ENCODE measurements at regions not wholly inside any gene's neighbourhood (a gene's known extent, or its start where the extent isn't known, plus 50 kb on each side); places are given as distances from the start of the nearest gene placed in this dataset.

DNA sequence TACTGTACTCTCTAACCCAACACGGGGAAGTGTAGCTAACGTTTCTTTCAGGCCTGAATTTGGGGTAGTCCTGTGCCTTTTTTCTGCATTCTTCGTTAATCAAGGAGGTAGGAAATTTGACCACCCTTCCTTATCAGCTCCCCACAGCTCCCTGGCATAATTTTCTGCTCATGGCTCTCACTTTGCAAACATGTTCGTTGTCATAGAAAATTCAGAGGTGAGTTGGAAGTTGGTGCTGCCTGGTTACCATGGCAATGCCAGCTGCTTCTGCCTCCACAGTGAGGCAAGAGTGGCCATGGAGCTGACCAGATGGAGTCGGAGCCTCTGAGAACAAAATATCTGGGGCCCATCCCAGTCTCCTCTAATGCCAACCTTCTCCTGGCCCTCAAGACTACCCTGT is 116.6 kb upstream of the BOD1 start:
- no peaks in the 10 kb centered on the region for H3K4me1 ChIP-seq (ENCODE audit: control insufficient read depth, insufficient read depth, low read length, unreplicated experiment)
- H3K4me3 ChIP-seq (ENCODE audit: low read depth, low read length) = no peak overlapping the region
- H3K36me3 ChIP-seq (ENCODE audit: insufficient read depth, low read length) = no peaks in the 10 kb centered on the region
- no peaks in the 10 kb centered on the region for H3K27me3 ChIP-seq (ENCODE audit: insufficient read depth, low read length)
- no peaks in the 10 kb centered on the region for H3K79me2 ChIP-seq (ENCODE audit: control insufficient read depth, insufficient read depth, low read length, unreplicated experiment)
- no peak overlapping the region for H3K27ac ChIP-seq (ENCODE audit: low read depth, low read length)
- H2AFZ ChIP-seq (ENCODE audit: low read length, unreplicated experiment) = no peak overlapping the region

DNA sequence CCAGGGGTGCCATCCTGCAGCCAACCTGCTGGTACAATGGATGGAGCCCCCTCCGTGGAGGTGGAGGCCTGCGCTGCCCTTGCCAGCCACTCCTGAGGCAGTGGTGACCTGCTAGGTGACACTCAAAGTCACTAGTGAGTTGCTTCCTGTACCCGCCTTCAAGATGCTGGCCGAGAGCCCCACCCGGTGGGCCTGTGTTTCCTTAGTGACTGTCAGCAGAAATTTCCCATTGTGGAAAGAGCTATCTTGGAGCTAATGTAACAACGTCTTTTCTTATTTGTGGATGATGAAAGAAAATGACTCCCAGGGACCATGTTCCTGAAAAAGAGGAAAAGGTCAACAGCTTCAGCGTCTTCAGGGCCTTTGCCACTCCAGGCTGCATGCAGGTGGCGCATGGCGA is 117.0 kb upstream of the BOD1 start:
- no peak overlapping the region for H2AFZ ChIP-seq (ENCODE audit: low read length, unreplicated experiment)
- no peaks in the 10 kb centered on the region for H3K4me1 ChIP-seq (ENCODE audit: control insufficient read depth, insufficient read depth, low read length, unreplicated experiment)
- H3K27me3 ChIP-seq (ENCODE audit: insufficient read depth, low read length) = no peaks in the 10 kb centered on the region
- H3K27ac ChIP-seq (ENCODE audit: low read depth, low read length) = no peak overlapping the region
- no peaks in the 10 kb centered on the region for H3K36me3 ChIP-seq (ENCODE audit: insufficient read depth, low read length)
- no peaks in the 10 kb centered on the region for H3K79me2 ChIP-seq (ENCODE audit: control insufficient read depth, insufficient read depth, low read length, unreplicated experiment)
- no peak overlapping the region for H3K4me3 ChIP-seq (ENCODE audit: low read depth, low read length)

DNA sequence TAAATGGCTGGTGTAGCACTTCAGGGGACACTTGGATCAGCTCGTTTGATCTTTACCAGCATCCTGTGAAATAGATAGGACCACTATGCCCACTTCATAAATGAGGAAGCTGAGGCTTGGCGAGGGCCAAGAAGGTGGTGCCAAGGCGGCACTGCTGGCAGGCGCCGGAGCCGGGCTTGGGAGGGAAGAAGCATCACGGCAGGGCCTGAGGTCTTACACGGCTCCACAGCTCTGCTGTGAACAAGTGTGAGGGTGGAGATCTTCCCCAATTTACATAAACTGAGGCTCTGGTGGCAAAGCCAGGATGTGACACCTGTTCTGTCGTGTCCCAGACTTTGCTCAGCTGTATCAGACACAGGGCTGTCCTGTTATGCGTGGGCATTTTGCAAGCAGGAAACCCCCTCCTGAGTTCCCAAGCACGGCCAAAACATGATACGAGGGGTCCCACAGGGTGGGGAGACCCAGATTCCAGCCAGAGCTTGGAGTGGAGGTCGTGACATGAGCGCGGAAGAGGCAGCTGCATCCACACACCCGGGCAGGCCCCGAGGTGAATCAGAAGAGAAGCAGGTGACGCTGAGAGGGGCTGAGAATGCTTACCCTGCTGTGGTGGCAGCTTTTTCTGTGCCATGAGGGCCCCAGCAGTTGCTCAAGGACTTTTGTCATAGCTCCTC is 117.5 kb upstream of the BOD1 start:
- Histone ChIP-seq H3K27ac (ENCODE audit: low read depth, low read length) (no peak overlapping the region), H3K36me3 (ENCODE audit: insufficient read depth, low read length) (no peaks in the 10 kb centered on the region), H3K4me1 (ENCODE audit: control insufficient read depth, insufficient read depth, low read length, unreplicated experiment) (no peaks in the 10 kb centered on the region), H3K79me2 (ENCODE audit: control insufficient read depth, insufficient read depth, low read length, unreplicated experiment) (no peaks in the 10 kb centered on the region), H2AFZ (ENCODE audit: low read length, unreplicated experiment) (no peak overlapping the region), H3K4me3 (ENCODE audit: low read depth, low read length) (no peak overlapping the region), H3K27me3 (ENCODE audit: insufficient read depth, low read length) (no peaks in the 10 kb centered on the region)

DNA sequence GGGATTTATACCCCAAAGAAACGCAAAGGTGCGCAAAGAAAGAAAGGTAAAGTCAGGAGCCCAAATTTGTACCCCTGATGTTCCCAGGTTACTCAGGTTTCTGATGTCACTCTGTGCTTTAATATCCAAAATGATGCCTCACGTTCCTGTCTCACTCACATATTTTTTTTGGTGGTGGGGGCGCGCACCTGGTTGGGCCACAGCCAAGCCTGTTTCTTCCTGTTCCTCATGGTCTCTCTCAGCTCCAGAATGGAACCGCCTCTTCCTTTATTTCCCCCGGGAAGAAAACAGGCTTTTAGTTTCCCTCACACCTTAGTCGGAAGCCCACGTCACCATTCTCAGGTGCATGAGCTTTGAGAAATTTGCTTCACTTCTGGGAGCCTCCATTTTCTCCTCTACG is 118.3 kb upstream of the BOD1 start:
- no peaks in the 10 kb centered on the region for H3K4me1 ChIP-seq (ENCODE audit: control insufficient read depth, insufficient read depth, low read length, unreplicated experiment)
- H3K27me3 ChIP-seq (ENCODE audit: insufficient read depth, low read length) = no peaks in the 10 kb centered on the region
- H3K79me2 ChIP-seq (ENCODE audit: control insufficient read depth, insufficient read depth, low read length, unreplicated experiment) = no peaks in the 10 kb centered on the region
- H2AFZ ChIP-seq (ENCODE audit: low read length, unreplicated experiment) = no peak overlapping the region
- H3K27ac ChIP-seq (ENCODE audit: low read depth, low read length) = no peak overlapping the region
- no peaks in the 10 kb centered on the region for H3K36me3 ChIP-seq (ENCODE audit: insufficient read depth, low read length)
- H3K4me3 ChIP-seq (ENCODE audit: low read depth, low read length) = no peak overlapping the region

DNA sequence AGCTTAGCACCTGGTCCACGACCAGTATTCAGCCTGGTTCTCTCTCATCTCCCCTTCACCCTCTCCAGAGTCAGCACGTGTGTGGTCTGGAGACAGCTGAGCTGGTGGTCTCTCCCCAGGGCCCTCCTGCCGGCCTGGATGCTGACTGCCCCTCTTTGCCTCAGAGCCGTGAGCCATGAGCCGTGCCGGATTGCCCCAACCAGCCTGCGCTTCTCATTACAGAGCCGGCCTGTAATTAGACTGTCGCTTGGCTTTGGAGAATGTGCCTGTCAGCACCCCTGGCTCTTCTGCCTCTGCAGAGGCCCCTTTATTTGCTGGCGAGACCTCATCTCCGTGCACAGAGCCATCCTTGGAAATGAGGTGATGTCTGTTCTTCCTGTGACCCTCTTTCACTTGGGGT is 118.7 kb upstream of the BOD1 start:
- Histone ChIP-seq H3K27ac (ENCODE audit: low read depth, low read length) (no peak overlapping the region), H3K4me3 (ENCODE audit: low read depth, low read length) (no peak overlapping the region), H3K4me1 (ENCODE audit: control insufficient read depth, insufficient read depth, low read length, unreplicated experiment) (no peaks in the 10 kb centered on the region), H3K36me3 (ENCODE audit: insufficient read depth, low read length) (no peaks in the 10 kb centered on the region), H2AFZ (ENCODE audit: low read length, unreplicated experiment) (no peak overlapping the region), H3K27me3 (ENCODE audit: insufficient read depth, low read length) (no peaks in the 10 kb centered on the region), H3K79me2 (ENCODE audit: control insufficient read depth, insufficient read depth, low read length, unreplicated experiment) (no peaks in the 10 kb centered on the region)

DNA sequence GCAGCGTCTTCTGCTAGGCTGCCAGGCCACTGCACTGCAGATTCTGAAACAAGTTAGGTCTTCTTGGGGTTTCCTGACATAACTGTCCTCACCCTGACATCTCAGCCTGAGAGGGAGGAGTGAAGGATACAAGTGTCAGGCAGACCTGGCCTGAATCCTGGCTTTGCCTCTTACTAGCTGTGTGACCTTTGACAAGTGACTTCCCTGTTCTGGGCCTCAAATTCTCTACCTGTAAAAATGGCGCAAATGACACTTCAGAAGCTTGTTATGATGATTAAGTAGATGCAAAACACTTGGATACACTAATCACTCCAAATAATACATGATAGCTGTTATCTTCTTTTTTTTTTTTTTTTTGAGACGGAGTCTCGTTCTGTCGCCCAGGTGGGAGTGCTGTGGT is 119.2 kb upstream of the BOD1 start:
- H2AFZ ChIP-seq (ENCODE audit: low read length, unreplicated experiment) = no peak overlapping the region

DNA sequence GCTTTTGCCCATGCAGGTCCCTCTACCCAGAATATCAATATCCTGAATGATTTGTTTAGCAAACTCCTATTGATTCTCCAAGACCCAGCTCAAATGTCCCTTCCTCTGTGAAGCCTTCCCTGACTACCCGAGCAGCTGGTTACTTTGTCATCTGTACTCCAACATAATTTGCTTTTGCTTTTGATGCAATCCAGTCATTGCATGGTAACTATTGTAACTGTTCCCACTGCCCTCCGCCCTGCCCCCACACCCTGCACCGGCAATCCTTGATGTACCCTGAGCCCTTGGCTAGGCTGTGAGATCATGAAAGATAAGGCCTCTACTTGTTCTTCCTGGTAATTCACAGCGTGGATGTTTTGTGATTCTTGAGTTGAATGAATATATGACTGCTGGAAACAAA is 119.9 kb upstream of the BOD1 start:
- H3K27ac ChIP-seq (ENCODE audit: low read depth, low read length) = no peak overlapping the region
- H3K27me3 ChIP-seq (ENCODE audit: insufficient read depth, low read length) = no peaks in the 10 kb centered on the region
- H2AFZ ChIP-seq (ENCODE audit: low read length, unreplicated experiment) = no peak overlapping the region
- no peaks in the 10 kb centered on the region for H3K4me1 ChIP-seq (ENCODE audit: control insufficient read depth, insufficient read depth, low read length, unreplicated experiment)
- H3K36me3 ChIP-seq (ENCODE audit: insufficient read depth, low read length) = no peaks in the 10 kb centered on the region
- no peaks in the 10 kb centered on the region for H3K79me2 ChIP-seq (ENCODE audit: control insufficient read depth, insufficient read depth, low read length, unreplicated experiment)
- H3K4me3 ChIP-seq (ENCODE audit: low read depth, low read length) = no peak overlapping the region

More for the DNA sequence above, 119.2 kb upstream of the BOD1 start:
- Histone ChIP-seq H3K36me3 (ENCODE audit: insufficient read depth, low read length) (no peaks in the 10 kb centered on the region), H3K4me1 (ENCODE audit: control insufficient read depth, insufficient read depth, low read length, unreplicated experiment) (no peaks in the 10 kb centered on the region), H3K27ac (ENCODE audit: low read depth, low read length) (no peak overlapping the region), H3K4me3 (ENCODE audit: low read depth, low read length) (no peak overlapping the region), H3K27me3 (ENCODE audit: insufficient read depth, low read length) (no peaks in the 10 kb centered on the region), H3K79me2 (ENCODE audit: control insufficient read depth, insufficient read depth, low read length, unreplicated experiment) (no peaks in the 10 kb centered on the region)

DNA sequence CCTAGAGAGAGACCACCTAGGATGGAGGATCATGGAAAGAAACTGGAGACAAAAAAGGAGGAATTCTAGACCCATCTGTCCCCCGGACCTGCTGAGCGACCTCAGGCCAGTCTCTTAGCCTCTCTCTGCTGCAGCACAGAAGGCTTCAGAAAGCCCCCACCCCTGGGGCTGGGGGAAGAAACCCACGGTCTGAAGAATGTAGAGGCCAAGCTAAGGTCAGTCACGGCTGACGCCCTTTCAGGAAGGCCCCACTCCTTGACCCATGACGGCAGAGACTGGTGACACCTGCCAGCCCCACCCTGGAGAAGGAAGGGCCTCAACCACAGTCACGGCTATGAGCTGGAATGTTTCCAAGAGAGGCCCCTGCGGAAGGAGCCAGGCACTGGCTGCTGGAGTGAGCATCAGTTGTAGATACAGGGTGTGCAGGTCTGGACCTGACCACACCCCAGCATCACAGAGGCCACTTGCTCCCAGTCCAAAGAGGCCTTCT is 120.5 kb upstream of the BOD1 start:
- Histone ChIP-seq H3K27ac (ENCODE audit: low read depth, low read length) (no peak overlapping the region), H3K36me3 (ENCODE audit: insufficient read depth, low read length) (no peaks in the 10 kb centered on the region), H3K79me2 (ENCODE audit: control insufficient read depth, insufficient read depth, low read length, unreplicated experiment) (no peaks in the 10 kb centered on the region), H3K4me3 (ENCODE audit: low read depth, low read length) (no peak overlapping the region), H3K27me3 (ENCODE audit: insufficient read depth, low read length) (no peaks in the 10 kb centered on the region), H2AFZ (ENCODE audit: low read length, unreplicated experiment) (no peak overlapping the region), H3K4me1 (ENCODE audit: control insufficient read depth, insufficient read depth, low read length, unreplicated experiment) (no peaks in the 10 kb centered on the region)

DNA sequence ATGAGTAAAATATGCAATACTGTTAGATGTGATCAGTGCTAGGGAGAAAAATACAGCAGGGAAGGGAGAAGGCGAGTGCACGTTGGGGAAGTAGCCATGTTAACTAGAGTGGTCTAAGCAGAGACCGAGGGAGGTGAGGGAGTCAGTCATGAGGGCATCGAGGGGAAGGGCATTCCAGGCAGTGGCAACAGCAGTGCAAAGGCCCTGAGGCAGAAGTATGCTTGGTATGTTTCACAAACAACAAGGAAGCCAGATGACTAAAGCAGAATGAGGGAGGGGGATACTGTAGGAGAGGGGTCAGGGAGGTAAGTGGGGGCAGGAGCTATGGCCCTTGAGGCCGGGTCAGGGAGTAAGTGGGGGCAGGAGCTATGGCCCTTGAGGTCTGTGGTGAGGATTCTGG is 123.3 kb upstream of the BOD1 start:
- no peaks in the 10 kb centered on the region for H3K27me3 ChIP-seq (ENCODE audit: insufficient read depth, low read length)
- no peak overlapping the region for H3K4me3 ChIP-seq (ENCODE audit: low read depth, low read length)
- no peaks in the 10 kb centered on the region for H3K4me1 ChIP-seq (ENCODE audit: control insufficient read depth, insufficient read depth, low read length, unreplicated experiment)
- H3K79me2 ChIP-seq (ENCODE audit: control insufficient read depth, insufficient read depth, low read length, unreplicated experiment) = no peaks in the 10 kb centered on the region
- no peak overlapping the region for H2AFZ ChIP-seq (ENCODE audit: low read length, unreplicated experiment)
- H3K27ac ChIP-seq (ENCODE audit: low read depth, low read length) = no peak overlapping the region
- no peaks in the 10 kb centered on the region for H3K36me3 ChIP-seq (ENCODE audit: insufficient read depth, low read length)

DNA sequence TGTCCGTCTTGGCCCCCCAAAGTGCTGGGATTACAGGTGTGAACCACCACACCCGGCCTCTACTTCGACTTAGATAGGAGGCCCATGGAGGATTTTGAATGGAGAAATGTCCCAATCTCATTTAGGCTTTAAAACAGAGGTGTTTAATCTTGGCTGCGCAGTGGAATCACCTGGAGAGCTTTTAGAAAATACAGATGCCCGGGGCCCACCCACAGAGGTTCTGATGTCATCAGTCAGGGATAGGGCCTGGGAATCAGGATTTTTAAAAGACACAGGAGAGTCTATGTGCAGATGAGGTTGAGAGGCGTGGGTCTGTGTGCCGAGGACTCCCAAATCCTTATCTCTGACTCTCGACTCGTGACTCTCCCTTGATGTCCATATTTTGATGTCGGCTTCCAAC is 124.0 kb upstream of the BOD1 start:
- Histone ChIP-seq H3K4me3 (ENCODE audit: low read depth, low read length) (no peak overlapping the region), H3K79me2 (ENCODE audit: control insufficient read depth, insufficient read depth, low read length, unreplicated experiment) (no peaks in the 10 kb centered on the region), H3K4me1 (ENCODE audit: control insufficient read depth, insufficient read depth, low read length, unreplicated experiment) (no peaks in the 10 kb centered on the region), H3K27me3 (ENCODE audit: insufficient read depth, low read length) (no peaks in the 10 kb centered on the region), H2AFZ (ENCODE audit: low read length, unreplicated experiment) (no peak overlapping the region), H3K36me3 (ENCODE audit: insufficient read depth, low read length) (no peaks in the 10 kb centered on the region), H3K27ac (ENCODE audit: low read depth, low read length) (no peak overlapping the region)

DNA sequence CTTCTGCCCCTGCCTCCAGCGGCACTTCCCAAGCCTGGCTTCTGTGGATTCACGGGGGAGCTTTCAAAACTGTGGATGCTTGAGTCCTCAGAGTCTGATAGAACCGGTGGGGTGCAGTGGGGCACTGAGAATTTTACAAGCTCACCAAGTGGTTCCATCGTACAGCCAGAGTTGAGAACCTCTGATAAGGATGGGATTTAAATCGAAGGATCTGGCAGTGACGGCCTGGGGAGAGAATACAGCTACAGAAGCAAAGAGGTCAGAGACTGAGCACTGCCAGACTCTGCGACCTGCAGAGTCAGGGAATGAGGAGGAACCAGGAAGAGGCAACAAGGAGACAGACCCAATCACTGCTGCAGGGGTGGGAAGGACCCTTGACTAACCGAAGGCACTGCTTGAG is 124.6 kb upstream of the BOD1 start:
- no peaks in the 10 kb centered on the region for H3K4me1 ChIP-seq (ENCODE audit: control insufficient read depth, insufficient read depth, low read length, unreplicated experiment)
- no peaks in the 10 kb centered on the region for H3K79me2 ChIP-seq (ENCODE audit: control insufficient read depth, insufficient read depth, low read length, unreplicated experiment)
- H3K27ac ChIP-seq (ENCODE audit: low read depth, low read length) = no peak overlapping the region
- no peak overlapping the region for H2AFZ ChIP-seq (ENCODE audit: low read length, unreplicated experiment)
- no peak overlapping the region for H3K4me3 ChIP-seq (ENCODE audit: low read depth, low read length)
- H3K27me3 ChIP-seq (ENCODE audit: insufficient read depth, low read length) = no peaks in the 10 kb centered on the region
- no peaks in the 10 kb centered on the region for H3K36me3 ChIP-seq (ENCODE audit: insufficient read depth, low read length)

All from ACC112 (cell line).